ENCODE measurements at regions not wholly inside any gene's neighbourhood (a gene's known extent, or its start where the extent isn't known, plus 50 kb on each side); places are given as distances from the start of the nearest gene placed in this dataset.

- Histone ChIP-seq H3K4me3 (no peak overlapping the region), H3K27ac (no peak overlapping the region), H3K36me3 (no peaks in the 10 kb centered on the region), H3K9me3 (no peaks in the 10 kb centered on the region), H3K4me1 (peaks cover 0 to 12% (median 7%) of the 10 kb centered on the region in 4 donors), H3K27me3 (no peaks in the 10 kb centered on the region)
- TF ChIP-seq CTCF (IDR thresholded peaks at IDR 0.05) (no peak), EP300 (IDR thresholded peaks at IDR 0.05) (no peak), POLR2AphosphoS5 (IDR thresholded peaks at IDR 0.05) (no peak), POLR2A (IDR thresholded peaks at IDR 0.05) (no peak)
- DNase-seq = no peak
- intact Hi-C loops (cut with DNase I) = no loop called here
These were observed 129.0 kb upstream of the ACVR2A start for GRCh38 chr2:147715807-147716206.

GRCh38 chr2:147714582-147714981, 130.2 kb upstream of the ACVR2A start:
- H3K4me3 ChIP-seq = no peak overlapping the region
- DNase-seq = no peak
- intact Hi-C loops (cut with DNase I) = no loop called here
- no peak overlapping the region for H3K27ac ChIP-seq
- H3K27me3 ChIP-seq = no peaks in the 10 kb centered on the region
- TF ChIP-seq EP300 (IDR thresholded peaks at IDR 0.05) = no peak
- no peak for TF ChIP-seq POLR2A (IDR thresholded peaks at IDR 0.05)
- TF ChIP-seq POLR2AphosphoS5 (IDR thresholded peaks at IDR 0.05) = no peak
- TF ChIP-seq CTCF (IDR thresholded peaks at IDR 0.05) = no peak
- H3K9me3 ChIP-seq = no peaks in the 10 kb centered on the region
- no peaks in the 10 kb centered on the region for H3K36me3 ChIP-seq
- 88 to 90% methylated on average over 3 of the region's 3 CpGs for WGBS, 2 donors
- peaks cover 0 to 12% (median 7%) of the 10 kb centered on the region in 4 donors for H3K4me1 ChIP-seq

- Histone ChIP-seq H3K9me3 (no peaks in the 10 kb centered on the region), H3K27ac (no peak overlapping the region), H3K27me3 (no peaks in the 10 kb centered on the region), H3K4me3 (no peak overlapping the region), H3K4me1 (peaks cover 0 to 10% (median 7%) of the 10 kb centered on the region in 4 donors), H3K36me3 (no peaks in the 10 kb centered on the region)
- intact Hi-C loops (cut with DNase I) = no loop called here
- DNase-seq = no peak
- no peak for TF ChIP-seq EP300 (IDR thresholded peaks at IDR 0.05)
- no peak for TF ChIP-seq POLR2AphosphoS5 (IDR thresholded peaks at IDR 0.05)
- no peak for TF ChIP-seq CTCF (IDR thresholded peaks at IDR 0.05)
These were observed 131.5 kb upstream of the ACVR2A start for GRCh38 chr2:147713349-147713748.

GRCh38 chr2:147712051-147712450, 132.8 kb upstream of the ACVR2A start:
- H3K4me1 ChIP-seq = no peaks in the 10 kb centered on the region
- TF ChIP-seq EP300 (IDR thresholded peaks at IDR 0.05) = no peak
- no peak for TF ChIP-seq POLR2AphosphoS5 (IDR thresholded peaks at IDR 0.05)
- TF ChIP-seq CTCF (IDR thresholded peaks at IDR 0.05) = no peak
- TF ChIP-seq POLR2A (IDR thresholded peaks at IDR 0.05) = no peak
- 87 to 89% methylated on average over 2 of the region's 2 CpGs for WGBS, 2 donors
- H3K4me3 ChIP-seq = no peak overlapping the region
- H3K27me3 ChIP-seq = no peaks in the 10 kb centered on the region
- H3K36me3 ChIP-seq = no peaks in the 10 kb centered on the region
- no peaks in the 10 kb centered on the region for H3K9me3 ChIP-seq
- intact Hi-C loops (cut with DNase I) = no loop called here
- no peak overlapping the region for H3K27ac ChIP-seq
- no peak for DNase-seq

GRCh38 chr2:147711031-147711430, 133.8 kb upstream of the ACVR2A start:
- DNase-seq = no peak
- TF ChIP-seq EP300 (IDR thresholded peaks at IDR 0.05) (no peak), CTCF (IDR thresholded peaks at IDR 0.05) (no peak), POLR2A (IDR thresholded peaks at IDR 0.05) (no peak), POLR2AphosphoS5 (IDR thresholded peaks at IDR 0.05) (no peak)
- intact Hi-C loops (cut with DNase I) = no loop called here

More at GRCh38 chr2:147711031-147711430, 133.8 kb upstream of the ACVR2A start:
- Histone ChIP-seq H3K4me3 (no peak overlapping the region), H3K9me3 (no peaks in the 10 kb centered on the region), H3K36me3 (no peaks in the 10 kb centered on the region), H3K27ac (no peak overlapping the region), H3K27me3 (no peaks in the 10 kb centered on the region), H3K4me1 (no peaks in the 10 kb centered on the region)
- 94 to 96% methylated on average over 4 of the region's 4 CpGs for WGBS, 2 donors

All from sigmoid colon (tissue), 6 donors.